ENCODE measurements at regions not wholly inside any gene's neighbourhood (a gene's known extent, or its start where the extent isn't known, plus 50 kb on each side); places are given as distances from the start of the nearest gene placed in this dataset.

DNA sequence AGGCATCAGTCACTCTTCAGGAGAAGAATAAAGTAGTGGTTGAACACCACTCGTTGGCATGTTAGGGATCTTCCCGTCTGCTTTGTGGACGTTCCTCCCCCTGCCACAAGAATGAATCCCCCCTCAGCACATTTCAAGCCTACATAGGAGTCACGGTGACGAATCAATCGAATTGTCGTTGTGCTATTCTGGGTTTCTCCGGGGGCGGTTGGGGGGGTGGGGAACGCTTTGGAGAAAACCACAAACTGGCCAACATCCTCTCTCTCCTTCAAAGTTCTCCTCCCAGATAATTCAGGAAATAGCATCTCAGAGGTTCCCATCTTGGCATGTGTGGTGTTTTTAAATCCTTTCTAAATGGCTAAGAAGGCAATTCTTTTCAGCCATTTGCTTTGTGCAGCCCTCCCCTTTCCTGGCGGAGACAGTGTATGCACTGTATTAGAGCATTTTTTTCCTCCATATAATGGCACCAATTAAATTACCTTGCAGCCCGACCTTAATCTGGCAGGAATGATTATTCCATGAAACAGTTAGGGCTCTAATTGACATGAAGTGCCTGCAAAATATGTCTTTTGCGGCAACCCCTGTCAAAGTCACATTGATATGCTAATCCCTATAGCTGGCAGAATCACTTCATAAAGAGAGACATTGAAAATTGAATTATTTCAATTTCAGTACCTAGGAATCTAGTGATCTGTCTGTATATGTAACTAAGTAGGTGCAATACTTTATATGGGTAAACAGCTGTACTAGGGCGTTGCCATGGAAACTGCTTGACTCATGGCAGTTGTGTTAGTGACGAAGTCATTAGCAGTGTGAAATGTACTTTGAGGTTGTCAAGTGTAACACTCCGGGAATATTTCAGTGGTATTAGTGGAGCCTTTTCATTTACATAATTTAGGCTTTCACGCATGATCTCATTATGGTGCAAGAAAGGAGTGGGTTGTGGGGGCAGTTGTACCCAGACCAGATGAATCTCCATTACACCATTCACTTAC is 323.4 kb upstream of the SLC14A2 start:
- no peak for TF ChIP-seq CTCF (conservative IDR thresholded peaks at IDR 0.05)
- no peak for TF ChIP-seq ZFX (IDR thresholded peaks at IDR 0.05)

Data from C4-2B (cell line).